ENCODE measurements at regions not wholly inside any gene's neighbourhood (a gene's known extent, or its start where the extent isn't known, plus 50 kb on each side); places are given as distances from the start of the nearest gene placed in this dataset.

DNA sequence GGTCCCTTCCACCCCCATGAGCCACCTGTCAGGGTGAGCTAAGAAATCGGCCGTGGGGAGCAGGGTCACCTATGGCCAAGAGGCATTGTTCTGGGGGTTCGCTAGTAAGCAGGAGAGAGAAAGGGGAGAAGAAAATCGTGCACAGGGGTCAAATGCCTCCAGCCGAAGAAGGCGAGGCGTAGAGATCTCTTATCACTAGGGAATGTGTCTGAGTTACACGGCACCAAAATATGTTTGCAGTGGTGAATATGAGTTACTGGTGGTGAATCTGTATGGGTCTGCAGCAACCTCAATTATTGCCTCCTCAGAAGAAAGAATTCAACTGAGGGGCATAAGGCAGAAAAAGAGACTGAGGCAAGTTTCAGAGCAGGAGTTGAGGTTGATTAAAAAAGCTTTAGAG, 54.2 kb upstream of the RABGAP1L start:
- Histone ChIP-seq H3K23ac (ENCODE audit: insufficient read length, low read depth, low read length) (no peak overlapping the region), H2AFZ (ENCODE audit: low read length) (no peak overlapping the region), H3K14ac (ENCODE audit: insufficient read depth, low read length) (no peak overlapping the region), H3K27me3 (ENCODE audit: insufficient read depth, low read length) (no peaks in the 10 kb centered on the region), H4K5ac (ENCODE audit: insufficient read length, low read depth, low read length) (no peak overlapping the region), H3K56ac (ENCODE audit: insufficient read length, low read depth, low read length) (no peak overlapping the region), H3K9me3 (ENCODE audit: control insufficient read depth, low read depth, low read length) (no peaks in the 10 kb centered on the region), H3K27ac (ENCODE audit: insufficient read length, low read depth, low read length) (no peak overlapping the region), H3K79me1 (ENCODE audit: insufficient read depth, low read depth, low read length, poor library complexity, severe bottlenecking) (no peaks in the 10 kb centered on the region), H3K9ac (ENCODE audit: extremely low read depth, insufficient read length, low read length) (no peak overlapping the region), H4K8ac (replicated peaks; ENCODE audit: insufficient read length, low read depth, low read length) (no peak overlapping the region), H2AK5ac (ENCODE audit: insufficient read length, low read length) (no peak overlapping the region), H2BK5ac (ENCODE audit: insufficient read length, low read length) (no peak overlapping the region), H4K20me1 (ENCODE audit: control insufficient read depth, insufficient read depth, insufficient read length) (no peaks in the 10 kb centered on the region), H3K4me1 (ENCODE audit: insufficient read depth, low read length) (no peaks in the 10 kb centered on the region), H4K91ac (ENCODE audit: insufficient read length, low read depth, low read length) (no peak overlapping the region), H3K4me2 (ENCODE audit: insufficient read depth, insufficient read length, low read length) (no peak overlapping the region), H2BK20ac (ENCODE audit: low read depth, low read length, poor library complexity, severe bottlenecking) (no peak overlapping the region), H2BK120ac (ENCODE audit: low read depth, low read length, poor library complexity, severe bottlenecking) (no peak overlapping the region), H3T11ph (ENCODE audit: low read length) (no peak overlapping the region), H3K79me2 (ENCODE audit: insufficient read depth, low read length) (no peaks in the 10 kb centered on the region), H3K4ac (ENCODE audit: low read depth, low read length) (no peak overlapping the region), H2BK15ac (ENCODE audit: low read depth, low read length) (no peak overlapping the region), H3K18ac (ENCODE audit: insufficient read length, low read depth, low read length) (no peak overlapping the region), H3K23me2 (ENCODE audit: insufficient read length, low read depth, low read length, poor library complexity, severe bottlenecking) (no peaks in the 10 kb centered on the region), H2BK12ac (ENCODE audit: insufficient read length, low read depth, low read length) (no peak overlapping the region)
- no peaks in the 10 kb centered on the region for H3K36me3 Mint-ChIP-seq (ENCODE audit: insufficient read depth in 1 of 3, low read depth in 3 of 3)
- no peak overlapping the region for H3K4me3 Mint-ChIP-seq
- no peak for TF ChIP-seq CTCF (conservative IDR thresholded peaks at IDR 0.05)
- H3K4me1 Mint-ChIP-seq = peaks cover under 1 to 2% of the 10 kb centered on the region in 2 experiments; a peak in 2 of 4 replicates
- H3K9me3 Mint-ChIP-seq = no peaks in the 10 kb centered on the region
- H3K27me3 Mint-ChIP-seq (ENCODE audit: low read depth) = no peaks in the 10 kb centered on the region
- no CpG with 5 or more reads among the region's 8 CpGs for WGBS (ENCODE audit: extremely low coverage, insufficient read length, low lambda C conversion rate)
- no peak for DNase-seq
- H3K27ac Mint-ChIP-seq = no peak overlapping the region

Data from H9 (cell line).